HuH-7.5 (cell line): ENCODE measurements at regions not wholly inside any gene's neighbourhood (a gene's known extent, or its start where the extent isn't known, plus 50 kb on each side); places are given as distances from the start of the nearest gene placed in this dataset.

Experiments used
- DNase-seq: peaks from one replicate; pipeline ENCODE4 v3.0.0; 2011; ENCODE audit warnings: low spot score

- DNase-seq: no peak
These were observed 91.3 kb downstream of the DHCR7 start for GRCh38 chr11:71356904-71357303.

- no peak for DNase-seq
These were observed 91.8 kb downstream of the DHCR7 start for GRCh38 chr11:71356280-71356876.

- no peak for DNase-seq
These were observed 92.9 kb downstream of the DHCR7 start for GRCh38 chr11:71355281-71355680.

- DNase-seq: no peak
These were observed 93.6 kb downstream of the DHCR7 start for GRCh38 chr11:71354394-71355105.

- no peak for DNase-seq
These were observed 95.4 kb downstream of the DHCR7 start for GRCh38 chr11:71352748-71353147.

- DNase-seq: no peak
These were observed 96.0 kb downstream of the DHCR7 start for GRCh38 chr11:71352226-71352625.

- DNase-seq: no peak
These were observed 97.2 kb upstream of the SHANK2 start for GRCh38 chr11:71349627-71350026.

GRCh38 chr11:71343828-71344400, 91.5 kb upstream of the SHANK2 start:
- DNase-seq: no peak

- peak; percentile 95 for DNase-seq
These were observed 90.8 kb upstream of the SHANK2 start for GRCh38 chr11:71342951-71343827.

- no peak for DNase-seq
These were observed 89.7 kb upstream of the SHANK2 start for GRCh38 chr11:71342116-71342515.

- DNase-seq: no peak
These were observed 89.2 kb upstream of the SHANK2 start for GRCh38 chr11:71341596-71341995.

- no peak for DNase-seq
These were observed 88.8 kb upstream of the SHANK2 start for GRCh38 chr11:71341173-71341572.

- no peak for DNase-seq
These were observed 87.8 kb upstream of the SHANK2 start for GRCh38 chr11:71340086-71340606.

GRCh38 chr11:71339396-71339881, 87.1 kb upstream of the SHANK2 start:
- DNase-seq: no peak

- no peak for DNase-seq
These were observed 86.5 kb upstream of the SHANK2 start for GRCh38 chr11:71338801-71339395.

GRCh38 chr11:71336996-71337754, 84.8 kb upstream of the SHANK2 start:
- no peak for DNase-seq

- no peak for DNase-seq
These were observed 84.0 kb upstream of the SHANK2 start for GRCh38 chr11:71336176-71336995.

- no peak for DNase-seq
These were observed 83.0 kb upstream of the SHANK2 start for GRCh38 chr11:71335371-71335770.

- no peak for DNase-seq
These were observed 81.8 kb upstream of the SHANK2 start for GRCh38 chr11:71334191-71334590.

GRCh38 chr11:71333473-71333872, 81.1 kb upstream of the SHANK2 start:
- DNase-seq: no peak
